Motor neuron (in vitro differentiated cells): ENCODE measurements at regions not wholly inside any gene's neighbourhood (a gene's known extent, or its start where the extent isn't known, plus 50 kb on each side); places are given as distances from the start of the nearest gene placed in this dataset.
A peak's percentile ranks its signal among the peaks of the same experiment; 100 is the strongest.
"Not testable (repeated sequence)": the region's sequence is repeated elsewhere in the genome, so short reads cannot be mapped to it uniquely, and the experiment has no call there.

Experiments used
- ATAC-seq, 8 experiments: fragments of 200-7000 bp; cut with Tn5 transposase; replicated peaks in 6 of 8; 2 replicates each; pipeline ENCODE4 v1.8.0; 2021; ENCODE audit warnings: mild to moderate bottlenecking in 8 of 8, moderate library complexity in 8 of 8
- H3K27ac ChIP-seq, 2 donors: fragments of 250-450 bp; sonication (Bioruptor Pico); 2 replicates each; pipeline ENCODE4 v1.9.0; 2021; ENCODE audit warnings: antibody characterized with exemption in 2 of 2, mild to moderate bottlenecking in 2 of 2, moderate library complexity in 1 of 2
- H3K4me1 ChIP-seq, 2 donors: fragments of 250-450 bp; sonication (Bioruptor Pico); replicated peaks in 1 of 2; 2 replicates each; pipeline ENCODE4 v1.6.1; 2021; ENCODE audit warnings: antibody characterized with exemption in 2 of 2, mild to moderate bottlenecking in 2 of 2, moderate library complexity in 1 of 2
- H3K4me3 ChIP-seq, 5 donors: fragments of 250-450 bp; sonication (Bioruptor Pico); 2 replicates each; pipeline ENCODE4 v1.9.0; 2021; ENCODE audit warnings: antibody characterized with exemption in 5 of 5, mild to moderate bottlenecking in 5 of 5, moderate library complexity in 4 of 5
- WGBS, 10 experiments: fragments of 450-650 bp; shearing (Covaris generic); methylation state at CpG; one replicate each; pipeline ENCODE4 v1.0.0; 2022; 5-methylcytosine and 5-hydroxymethylcytosine counted together
- in situ Hi-C, 9 experiments: fragments of 400-800 bp; cut with MboI; loops; one replicate each; pipeline ENCODE4 v1.15.0; 2021; ENCODE audit warnings: low sequenced_read_pairs in 9 of 9, low pct_unique_long_range_greater_than_20kb in 2 of 9; ENCODE audit not compliant: unreplicated experiment in 9 of 9

DNA sequence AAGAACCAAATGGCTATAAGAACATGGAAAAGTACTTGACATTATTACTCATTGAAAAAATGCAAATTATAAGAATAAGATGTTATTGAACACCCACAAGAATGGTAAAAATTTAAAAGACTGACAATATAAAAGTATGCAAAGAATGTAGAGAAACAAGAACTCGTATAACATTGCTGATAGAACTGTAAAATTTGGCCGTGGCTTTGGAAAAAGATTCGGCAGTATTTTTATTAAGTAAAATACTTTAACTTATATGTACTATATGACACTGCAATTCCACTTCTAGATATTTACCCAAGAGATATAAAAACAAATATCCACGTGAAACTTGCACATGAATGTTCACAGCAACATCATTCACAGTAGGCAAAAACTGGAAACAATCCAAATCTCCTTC lies 239.2 kb downstream of the TPBG start:
- no peak for ATAC-seq
- peaks cover 2 to 3% of the 10 kb centered on the region in 2 donors for H3K4me1 ChIP-seq
- no peak overlapping the region for H3K27ac ChIP-seq
- no peak overlapping the region for H3K4me3 ChIP-seq
- in situ Hi-C loops: no loop called here
- WGBS, 10 experiments: 21 to 100% (median 85%) methylated on average over 3 to 4 of the region's 4 CpGs

DNA sequence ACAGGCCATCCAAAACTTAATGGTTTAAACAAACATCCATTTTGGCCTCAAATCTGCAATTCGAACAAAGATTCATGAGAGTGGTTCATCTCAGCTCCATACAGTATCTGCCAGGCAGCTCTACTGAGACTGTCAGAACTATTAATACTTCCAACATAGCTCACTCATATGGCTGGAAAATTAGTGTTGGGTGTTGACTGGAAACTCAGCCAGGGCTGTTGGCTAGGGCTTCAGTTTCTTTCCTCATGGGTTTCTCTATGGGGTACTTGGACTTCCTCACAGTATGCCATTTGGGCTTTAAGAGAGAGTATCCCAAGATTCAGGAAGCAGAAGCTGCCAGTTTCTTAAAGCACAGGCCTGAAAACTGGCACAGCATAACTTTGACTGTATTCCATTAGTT lies 240.3 kb downstream of the TPBG start:
- H3K4me3 ChIP-seq: no peak overlapping the region
- H3K4me1 ChIP-seq: peaks cover 6 to 11% of the 10 kb centered on the region in 2 donors
- WGBS, 10 experiments: 0 to 100% (median 78%) methylated on average over 1 of the region's 1 CpG; no CpG with 5 or more reads in 2 of the 10 experiments
- in situ Hi-C loops: no loop called here
- no peak for ATAC-seq
- H3K27ac ChIP-seq: no peak overlapping the region

DNA sequence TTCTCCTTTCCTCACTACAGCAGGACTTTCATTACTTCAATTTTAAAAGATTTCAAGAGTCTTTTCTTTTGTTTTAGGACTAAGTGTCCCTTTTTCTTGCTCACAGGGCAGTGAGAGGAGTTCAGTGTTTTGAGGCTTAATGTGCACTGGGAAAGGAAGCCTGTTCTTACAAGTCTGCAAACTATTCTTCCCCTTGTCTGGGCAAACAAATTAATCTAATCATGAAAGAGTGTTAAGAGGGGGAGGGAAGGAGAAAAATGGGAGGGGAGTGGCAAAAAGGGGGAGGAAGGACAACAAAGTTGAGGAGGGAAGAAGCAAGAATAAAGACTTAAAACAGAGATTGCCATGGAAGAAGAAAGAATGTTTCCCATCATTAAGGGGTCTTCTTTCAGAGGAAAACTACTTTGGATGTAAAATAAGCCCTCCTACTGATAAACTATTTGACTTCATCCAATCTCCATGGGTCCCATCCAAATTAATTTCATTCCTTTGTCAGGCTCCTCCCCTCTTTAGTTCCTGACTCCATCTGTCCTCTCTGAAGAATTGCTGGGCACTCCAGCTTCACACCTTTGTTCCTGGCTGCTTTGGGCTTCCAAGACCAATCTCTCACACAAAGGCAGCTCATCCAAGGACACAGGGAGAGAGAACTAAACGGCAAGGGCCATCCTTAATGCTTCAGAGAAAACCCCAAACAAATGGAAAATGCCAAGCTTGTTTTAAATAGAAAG lies 244.5 kb downstream of the TPBG start:
- Histone ChIP-seq H3K27ac (peak overlapping the region in 1 of 2 donors; percentile 34), H3K4me3 (no peak overlapping the region), H3K4me1 (peaks cover 17 to 32% of the 10 kb centered on the region in 2 donors)
- in situ Hi-C loops: no loop called here
- 0 to 33% (median 0%) methylated on average over 1 of the region's 1 CpG; no CpG with 5 or more reads in 5 of the 10 experiments for WGBS, 10 experiments
- ATAC-seq: peak in 5 of 8 experiments; percentile 47 to 80 (median 62)

DNA sequence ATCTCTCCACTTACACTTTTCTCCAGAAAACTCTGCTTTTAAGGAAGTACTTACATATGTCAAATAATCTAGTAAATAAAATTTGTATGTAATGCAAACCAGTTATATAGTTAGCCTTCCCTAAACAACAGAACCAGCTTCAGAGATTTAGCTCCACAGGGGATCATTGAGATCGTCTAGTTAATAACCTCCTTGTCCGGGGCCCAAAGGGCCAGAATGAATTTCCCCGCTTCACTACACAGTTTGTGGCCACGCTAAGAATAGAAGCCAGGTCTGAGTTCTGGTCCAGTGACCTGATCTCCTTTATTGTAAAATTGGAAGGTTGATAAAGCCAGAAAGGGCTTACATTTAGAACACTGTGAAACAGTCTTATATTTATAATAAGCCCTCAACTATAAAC lies 245.2 kb downstream of the TPBG start:
- Histone ChIP-seq H3K4me1 (peaks cover 20 to 34% of the 10 kb centered on the region in 2 donors), H3K4me3 (no peak overlapping the region), H3K27ac (peak overlapping the region in 1 of 2 donors; percentile 34)
- in situ Hi-C loops: no loop called here
- ATAC-seq: no peak
- 20 to 82% (median 55%) methylated on average over 1 to 4 of the region's 4 CpGs; no CpG with 5 or more reads in 2 of the 10 experiments for WGBS, 10 experiments

DNA sequence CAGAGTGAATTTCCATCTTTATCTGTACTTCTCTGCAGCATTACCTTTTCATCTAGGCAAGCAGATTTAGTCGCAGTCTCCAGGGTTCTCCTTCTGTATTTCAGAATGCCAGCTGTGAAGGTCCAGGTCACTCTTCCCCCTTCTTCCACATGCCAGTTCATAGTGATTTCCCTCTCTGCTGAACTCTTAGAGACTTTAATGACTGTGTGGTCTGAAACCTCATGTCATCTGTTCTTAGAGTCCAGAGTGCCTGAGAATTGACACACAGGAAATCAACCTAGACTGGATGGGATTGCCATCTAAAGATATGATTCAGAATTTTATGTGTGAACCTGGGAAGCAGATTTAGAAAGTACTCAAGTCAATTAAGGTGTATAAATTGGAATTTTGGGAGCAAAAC lies 248.1 kb downstream of the TPBG start:
- 80 to 100% (median 100%) methylated on average over 1 of the region's 1 CpG; no CpG with 5 or more reads in 5 of the 10 experiments for WGBS, 10 experiments

DNA sequence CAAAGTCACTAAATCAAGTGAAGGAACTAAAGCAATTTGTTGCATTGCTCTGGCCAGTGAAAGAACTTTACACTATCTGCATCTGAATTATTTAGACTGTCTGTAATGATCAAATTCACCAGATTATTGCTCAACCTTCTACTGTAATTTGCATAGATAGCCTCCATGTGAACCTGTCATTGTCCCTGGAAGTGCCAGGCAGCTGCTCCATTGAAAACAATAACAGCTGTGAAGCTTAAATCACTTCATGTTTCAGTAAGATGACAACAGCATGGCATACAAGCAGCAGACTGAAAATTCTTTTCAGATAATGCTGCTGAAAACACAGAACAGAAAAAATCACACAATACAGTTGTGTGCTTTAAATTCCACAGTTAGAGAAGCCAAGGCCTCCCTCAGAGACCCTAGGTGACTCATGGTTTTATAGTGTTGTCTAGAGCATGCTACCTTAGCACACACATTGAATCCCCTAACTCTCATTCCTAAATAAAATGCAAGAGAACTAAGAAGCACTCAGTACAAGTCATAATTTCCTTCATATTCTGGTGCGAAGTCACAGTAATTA lies 248.9 kb downstream of the TPBG start:
- 63 to 100% (median 100%) methylated on average over 1 of the region's 1 CpG; no CpG with 5 or more reads in 1 of the 10 experiments for WGBS, 10 experiments
- ATAC-seq: peak in 7 of 8 experiments; percentile 67 to 91 (median 86)
- peaks cover 20 to 34% of the 10 kb centered on the region in 2 donors for H3K4me1 ChIP-seq
- H3K4me3 ChIP-seq: no peak overlapping the region
- in situ Hi-C loops: no loop called here
- H3K27ac ChIP-seq: peak overlapping the region in 1 of 2 donors; percentile 37

More for the DNA sequence above, 248.1 kb downstream of the TPBG start:
- in situ Hi-C loops: no loop called here
- H3K27ac ChIP-seq: no peak overlapping the region
- no peak for ATAC-seq
- no peak overlapping the region for H3K4me3 ChIP-seq
- peaks cover 20 to 34% of the 10 kb centered on the region in 2 donors for H3K4me1 ChIP-seq

DNA sequence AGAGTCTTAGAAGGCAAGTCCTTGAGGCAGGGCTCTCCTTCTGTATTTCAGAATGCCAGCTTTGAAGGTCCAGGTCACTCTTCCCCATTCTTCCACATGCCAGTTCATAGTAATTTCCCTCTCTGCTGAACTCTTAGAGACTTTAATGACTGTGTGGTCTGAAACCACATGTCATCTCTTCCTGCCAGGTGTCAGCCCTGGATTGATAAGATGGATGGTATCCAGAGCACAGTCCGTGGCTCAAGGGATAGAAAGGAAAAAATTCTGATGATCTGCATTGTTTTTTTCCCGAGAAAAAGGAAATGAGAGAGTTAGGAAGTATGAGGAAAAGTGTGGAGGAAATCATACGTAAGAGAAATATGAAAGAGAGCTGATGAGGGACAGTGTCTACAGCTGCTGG lies 250.9 kb downstream of the TPBG start:
- ATAC-seq: no peak
- in situ Hi-C loops: no loop called here
- 0 to 90% (median 78%) methylated on average over 1 to 3 of the region's 3 CpGs; no CpG with 5 or more reads in 1 of the 10 experiments for WGBS, 10 experiments
- H3K27ac ChIP-seq: no peak overlapping the region
- peaks cover 14 to 20% of the 10 kb centered on the region in 2 donors for H3K4me1 ChIP-seq
- no peak overlapping the region for H3K4me3 ChIP-seq

DNA sequence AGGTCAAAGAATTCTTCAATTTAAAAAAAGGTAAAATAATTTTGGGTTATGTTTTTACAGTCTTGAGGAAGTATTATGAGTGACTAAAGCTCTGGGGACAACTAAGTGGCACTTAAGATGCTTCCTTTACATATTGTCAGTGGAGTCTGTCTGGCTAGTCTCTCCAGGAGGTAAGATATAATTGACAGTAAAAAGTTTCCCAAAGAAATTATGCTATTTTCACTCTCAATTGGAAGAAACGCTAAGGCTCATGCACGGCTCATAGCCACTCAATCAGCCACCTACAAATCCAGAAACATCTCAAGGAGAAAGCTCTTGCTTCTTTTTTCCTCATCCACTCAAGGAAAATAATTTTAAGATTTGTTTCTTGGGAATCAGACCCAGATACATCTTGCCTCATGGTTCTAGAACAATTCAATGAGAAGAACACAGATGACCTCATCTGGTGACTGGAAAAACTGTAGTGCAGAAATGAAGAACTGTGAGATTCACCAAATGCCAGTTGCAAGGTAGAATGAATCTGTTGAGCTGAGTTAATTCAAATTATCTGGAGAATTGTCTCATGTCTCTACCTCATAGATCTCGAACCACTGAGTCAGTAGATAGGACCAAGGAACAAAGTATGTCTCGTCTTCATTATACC lies 252.9 kb downstream of the TPBG start:
- H3K4me3 ChIP-seq: no peak overlapping the region
- 24 to 94% (median 83%) methylated on average over 2 to 4 of the region's 4 CpGs for WGBS, 10 experiments
- in situ Hi-C loops: no loop called here
- H3K27ac ChIP-seq: no peak overlapping the region
- peaks cover 14 to 24% of the 10 kb centered on the region in 2 donors for H3K4me1 ChIP-seq
- ATAC-seq: no peak

DNA sequence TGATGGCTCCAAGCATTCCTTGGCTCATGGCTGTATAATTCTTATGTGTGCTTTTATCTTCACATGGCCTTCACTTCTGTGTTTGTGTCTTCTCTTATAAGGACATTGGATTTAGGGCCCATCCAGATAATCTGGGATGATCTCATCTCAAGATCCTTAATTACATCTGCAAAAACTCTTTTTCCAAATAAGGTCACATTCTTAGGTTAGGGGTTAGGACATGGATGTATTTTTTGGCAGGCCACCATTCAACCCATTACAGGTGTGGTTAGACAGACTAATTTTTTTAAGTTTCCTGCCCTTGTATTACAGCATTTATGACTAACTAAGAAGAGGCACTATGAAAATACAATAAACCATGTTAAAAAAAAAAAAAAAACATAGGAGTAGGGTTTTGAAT lies 254.0 kb downstream of the TPBG start:
- peaks cover 7 to 12% of the 10 kb centered on the region in 2 donors for H3K4me1 ChIP-seq
- ATAC-seq: no peak
- in situ Hi-C loops: no loop called here

DNA sequence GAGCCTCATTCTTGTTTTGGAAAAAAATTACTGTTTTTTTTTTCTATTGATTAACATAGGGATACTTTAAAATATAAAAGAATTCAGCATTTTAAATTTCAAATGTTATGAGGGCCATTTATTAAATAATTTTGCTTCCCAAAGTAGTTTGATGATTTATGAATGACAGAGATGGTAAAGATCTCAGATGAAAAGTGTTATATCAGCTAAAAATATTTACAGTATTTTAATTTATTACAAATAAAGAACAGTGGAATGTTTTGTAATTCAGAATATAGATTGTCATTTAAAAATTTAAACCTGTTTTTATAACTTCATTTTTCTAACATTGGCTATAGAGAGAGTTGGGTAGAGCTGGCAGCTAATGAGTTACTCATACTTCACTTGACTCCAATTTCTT lies 256.0 kb downstream of the TPBG start:
- in situ Hi-C loops: no loop called here
- Histone ChIP-seq H3K4me3 (no peak overlapping the region), H3K27ac (no peak overlapping the region), H3K4me1 (peaks cover 0 to 5% of the 10 kb centered on the region in 2 donors)
- no peak for ATAC-seq

More for the DNA sequence above, 254.0 kb downstream of the TPBG start:
- Histone ChIP-seq H3K4me3 (no peak overlapping the region), H3K27ac (no peak overlapping the region)

DNA sequence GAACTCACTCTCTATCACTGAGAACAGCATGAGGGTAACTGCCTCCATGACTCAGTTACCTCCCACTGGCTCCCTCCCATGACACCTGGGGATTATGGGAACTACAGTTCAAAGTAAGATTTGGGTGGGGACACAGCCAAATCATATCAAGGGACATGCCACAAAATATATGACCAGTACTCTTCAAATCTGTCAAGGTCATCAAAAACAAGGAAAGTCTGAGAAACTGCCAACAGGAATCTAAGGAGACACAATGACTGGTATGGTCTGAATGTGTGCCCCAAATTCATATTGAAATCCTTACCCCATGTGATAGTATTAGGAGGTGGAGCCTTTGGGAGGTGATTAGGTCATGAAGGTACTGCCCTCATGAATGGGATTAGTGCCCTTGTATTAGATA lies 258.8 kb downstream of the TPBG start:
- no peak overlapping the region for H3K4me3 ChIP-seq
- ATAC-seq: no peak
- peaks cover 0 to 5% of the 10 kb centered on the region in 2 donors for H3K4me1 ChIP-seq
- in situ Hi-C loops: no loop called here
- no peak overlapping the region for H3K27ac ChIP-seq

DNA sequence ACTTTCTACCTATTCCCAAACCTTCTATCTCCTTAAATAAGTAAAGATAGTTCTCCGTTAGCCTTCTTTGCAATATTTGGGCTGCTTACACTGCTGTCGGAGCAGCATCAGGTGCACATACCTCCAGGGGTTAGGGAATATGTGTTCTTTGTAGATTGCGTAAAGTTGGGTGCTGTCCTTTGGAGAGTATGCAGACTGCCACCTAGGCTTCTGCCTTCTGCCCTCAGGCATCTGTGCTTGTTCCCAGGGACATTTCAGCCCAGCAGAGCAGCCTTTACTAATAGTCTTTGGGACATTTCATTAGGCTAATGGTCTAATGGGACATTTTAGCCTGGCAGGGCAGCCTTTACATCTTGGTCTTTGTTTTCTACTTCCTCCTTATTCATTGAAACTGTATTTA lies 260.6 kb downstream of the TPBG start:
- Histone ChIP-seq H3K27ac (no peak overlapping the region), H3K4me1 (peaks cover 0 to 5% of the 10 kb centered on the region in 2 donors), H3K4me3 (no peak overlapping the region)
- 0 to 100% (median 89%) methylated on average over 1 to 3 of the region's 3 CpGs; no CpG with 5 or more reads in 4 of the 10 experiments for WGBS, 10 experiments
- no peak for ATAC-seq
- in situ Hi-C loops: no loop called here

DNA sequence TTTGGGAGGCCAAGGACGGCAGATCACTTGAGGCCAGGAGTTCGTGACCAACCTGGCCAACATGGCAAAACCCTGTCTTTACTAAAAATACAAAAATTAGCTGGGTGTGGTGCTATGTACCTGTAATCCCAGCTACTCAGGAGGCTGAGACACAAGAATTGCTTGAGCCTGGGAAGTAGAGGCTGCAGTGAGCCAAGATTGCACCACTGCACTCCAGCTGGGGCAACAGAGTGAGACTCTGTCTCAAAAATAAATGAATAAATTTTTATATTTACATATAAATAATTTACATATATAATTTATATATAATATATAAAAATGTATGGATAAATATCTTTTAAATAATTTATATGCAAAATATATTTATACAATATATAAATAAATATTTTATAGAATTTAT lies 263.3 kb downstream of the TPBG start:
- in situ Hi-C loops, H3K27ac ChIP-seq, H3K4me3 ChIP-seq, H3K4me1 ChIP-seq, ATAC-seq: not testable (repeated sequence)
- WGBS, 10 experiments: 29 to 100% (median 88%) methylated on average over 1 to 2 of the region's 2 CpGs; no CpG with 5 or more reads in 2 of the 10 experiments
